GM13976 (cell line): ENCODE measurements at regions not wholly inside any gene's neighbourhood (a gene's known extent, or its start where the extent isn't known, plus 50 kb on each side); places are given as distances from the start of the nearest gene placed in this dataset.

ENCODE experiments used
- DNase-seq: peaks from one replicate; pipeline ENCODE4 v3.0.0; 2012; ENCODE audit warnings: low spot score
- in situ Hi-C: fragments of 300-500 bp; cut with MboI; formaldehyde crosslinking; loops from one replicate; pipeline ENCODE4 v1.12.0; 2022; ENCODE audit warnings: low sequenced_read_pairs, mixed read lengths, inconsistent platforms; ENCODE audit not compliant: unreplicated experiment
- TF ChIP-seq, protein P1 (sequence below): IDR thresholded peaks from 2 replicates; pipeline ENCODE4 v1.5.1; 2012; ENCODE audit warnings: borderline replicate concordance, mild to moderate bottlenecking; ENCODE audit not compliant: insufficient read depth; ENCODE audit errors: extremely low read depth, missing control alignments, control extremely low read depth

- TF ChIP-seq, protein P1, sequence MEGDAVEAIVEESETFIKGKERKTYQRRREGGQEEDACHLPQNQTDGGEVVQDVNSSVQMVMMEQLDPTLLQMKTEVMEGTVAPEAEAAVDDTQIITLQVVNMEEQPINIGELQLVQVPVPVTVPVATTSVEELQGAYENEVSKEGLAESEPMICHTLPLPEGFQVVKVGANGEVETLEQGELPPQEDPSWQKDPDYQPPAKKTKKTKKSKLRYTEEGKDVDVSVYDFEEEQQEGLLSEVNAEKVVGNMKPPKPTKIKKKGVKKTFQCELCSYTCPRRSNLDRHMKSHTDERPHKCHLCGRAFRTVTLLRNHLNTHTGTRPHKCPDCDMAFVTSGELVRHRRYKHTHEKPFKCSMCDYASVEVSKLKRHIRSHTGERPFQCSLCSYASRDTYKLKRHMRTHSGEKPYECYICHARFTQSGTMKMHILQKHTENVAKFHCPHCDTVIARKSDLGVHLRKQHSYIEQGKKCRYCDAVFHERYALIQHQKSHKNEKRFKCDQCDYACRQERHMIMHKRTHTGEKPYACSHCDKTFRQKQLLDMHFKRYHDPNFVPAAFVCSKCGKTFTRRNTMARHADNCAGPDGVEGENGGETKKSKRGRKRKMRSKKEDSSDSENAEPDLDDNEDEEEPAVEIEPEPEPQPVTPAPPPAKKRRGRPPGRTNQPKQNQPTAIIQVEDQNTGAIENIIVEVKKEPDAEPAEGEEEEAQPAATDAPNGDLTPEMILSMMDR: no peak
- in situ Hi-C loops: no loop called here
- DNase-seq: no peak
Measured at GRCh38 chr16:9275816-9276354, 184.4 kb downstream of the HAPSTR1 start.

DNA sequence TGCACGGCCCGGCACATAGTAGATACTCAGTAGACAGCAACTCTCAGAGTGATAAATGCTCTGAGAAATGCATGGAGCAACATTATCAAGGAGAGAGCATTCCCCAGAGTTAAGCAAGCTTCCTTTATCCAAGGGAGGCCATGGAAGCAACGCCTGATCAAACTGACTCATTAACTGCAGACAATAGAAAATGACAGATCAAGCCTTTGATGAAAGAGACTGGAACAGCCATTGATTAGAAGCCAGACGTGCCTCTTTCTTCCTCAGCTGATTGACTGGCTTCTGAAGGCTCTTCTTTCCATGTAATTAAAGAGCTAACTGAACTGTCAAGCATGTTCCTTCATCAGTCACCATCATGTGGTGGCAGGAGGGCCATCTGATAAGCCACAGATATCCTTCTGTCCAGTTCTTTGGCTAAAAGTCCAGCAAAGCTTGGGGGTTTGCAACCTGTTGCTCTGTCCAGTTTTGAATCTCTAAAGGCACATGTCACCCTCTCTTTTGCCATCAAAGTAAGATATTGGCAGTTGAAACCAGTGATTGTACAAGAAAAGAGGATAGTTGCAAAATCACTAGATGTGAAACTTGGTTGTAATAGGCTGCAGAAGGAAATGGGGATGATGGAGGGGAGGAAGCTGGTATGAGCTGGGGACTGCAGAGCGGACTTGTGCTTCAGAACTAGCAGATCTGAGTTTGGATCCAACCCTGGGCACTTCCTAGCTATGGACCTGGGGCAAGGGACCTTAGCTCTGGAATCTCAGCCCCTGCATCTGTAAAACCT is 188.0 kb downstream of the HAPSTR1 start:
- DNase-seq: no peak
- in situ Hi-C loops: no loop called here
- TF ChIP-seq, protein P1: no peak

DNA sequence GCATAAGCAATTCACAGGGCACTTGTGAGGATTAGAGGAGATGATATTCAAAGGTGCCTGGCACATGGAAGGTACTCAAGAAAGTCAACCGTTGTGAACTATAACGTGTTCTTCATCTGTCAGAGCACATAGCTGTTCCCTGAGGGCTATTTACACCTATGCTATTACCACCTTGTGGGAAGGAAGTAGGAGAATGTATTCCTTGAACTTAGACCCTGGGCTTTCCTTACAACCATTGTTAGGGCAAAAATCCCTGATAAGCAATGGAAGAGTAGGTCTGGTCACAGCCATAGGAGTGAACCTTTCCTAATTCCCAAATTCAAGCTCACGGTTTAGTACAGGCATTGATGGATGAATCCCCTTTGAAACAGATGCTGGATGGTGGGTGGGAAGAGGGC is 188.6 kb downstream of the HAPSTR1 start:
- in situ Hi-C loops: no loop called here
- no peak for DNase-seq
- TF ChIP-seq, protein P1: no peak

GRCh38 chr16:9286930-9287329 is 195.5 kb downstream of the HAPSTR1 start:
- TF ChIP-seq, protein P1: no peak
- in situ Hi-C loops: no loop called here

DNA sequence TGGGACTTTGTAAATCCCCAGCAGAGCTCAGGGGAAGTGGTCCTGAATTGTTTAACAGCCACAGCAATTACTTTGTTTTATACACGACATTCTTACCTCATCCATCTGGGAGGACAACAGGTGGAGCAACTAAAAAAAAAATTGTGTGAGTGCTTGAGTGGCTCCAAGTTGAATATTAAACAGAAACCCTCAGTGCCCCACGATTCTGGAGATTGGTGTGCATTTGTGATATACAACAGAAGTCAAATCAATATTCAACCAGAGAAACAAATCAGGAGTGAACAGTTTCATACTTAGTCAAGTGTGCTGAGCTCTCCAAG is 204.8 kb downstream of the HAPSTR1 start:
- TF ChIP-seq, protein P1: no peak
- no peak for DNase-seq
- in situ Hi-C loops: no loop called here

More at GRCh38 chr16:9286930-9287329, 195.5 kb downstream of the HAPSTR1 start:
- DNase-seq: no peak

- DNase-seq: no peak
- TF ChIP-seq, protein P1: peak; percentile 36
- in situ Hi-C loops: no loop called here
Measured at GRCh38 chr16:9297437-9298113, 206.1 kb downstream of the HAPSTR1 start.
